UCSD-AML1 (cell line): ENCODE measurements at regions not wholly inside any gene's neighbourhood (a gene's known extent, or its start where the extent isn't known, plus 50 kb on each side); places are given as distances from the start of the nearest gene placed in this dataset.

ENCODE experiments used
- DNase-seq: peaks from one replicate; lab custom pipeline; 2025; ENCODE audit not compliant: unreplicated experiment; lab: John Stamatoyannopoulos, UW

GRCh38 chr1:119298687-119299303, 69.8 kb upstream of the HAO2 start:
- no peak for DNase-seq

- DNase-seq = no peak
Measured at GRCh38 chr1:119302011-119302410, 66.6 kb upstream of the HAO2 start.

- DNase-seq = no peak
Measured at GRCh38 chr1:119308130-119308700, 60.4 kb upstream of the HAO2 start.

- no peak for DNase-seq
Measured at GRCh38 chr1:119308806-119309205, 59.8 kb upstream of the HAO2 start.

- no peak for DNase-seq
Measured at GRCh38 chr1:119310301-119310700, 58.3 kb upstream of the HAO2 start.

GRCh38 chr1:119312500-119312899, 56.1 kb upstream of the HAO2 start:
- DNase-seq = no peak

- DNase-seq = no peak
Measured at GRCh38 chr1:119314001-119314796, 54.4 kb upstream of the HAO2 start.

- DNase-seq = no peak
Measured at GRCh38 chr1:119316870-119317416, 51.6 kb upstream of the HAO2 start.

GRCh38 chr1:119318466-119319309, 49.9 kb upstream of the HAO2 start:
- DNase-seq = no peak
